Right lobe of liver (tissue), 4 donors: ENCODE measurements at regions not wholly inside any gene's neighbourhood (a gene's known extent, or its start where the extent isn't known, plus 50 kb on each side); places are given as distances from the start of the nearest gene placed in this dataset.

Experiments
- CTCF ChIP-seq, 4 donors: fragments of 200-600 bp in 3 of 4; fragments of 450-650 bp in 1 of 4; IDR thresholded peaks; one replicate each; pipeline versions ENCODE4 v1.5.1 to v1.8.0; 2016 to 2022; ENCODE audit warnings: antibody characterized with exemption in 4 of 4, mild to moderate bottlenecking in 2 of 4
- POLR2A ChIP-seq: fragments of 450-650 bp; IDR thresholded peaks from one replicate; pipeline ENCODE4 v1.6.1; 2017; ENCODE audit warnings: antibody characterized with exemption, mild to moderate bottlenecking
- donor health status: DM: no; HTN: no; CAD: no.
- donor health status: DM: no; HTN: no; CAD: no.
- donor health status: DM: no; HTN: yes; CAD: no.

GRCh38 chrX:116292183-116292582 is 121.6 kb downstream of the AGTR2 start:
- TF ChIP-seq CTCF (IDR thresholded peaks at IDR 0.05) (no peak), POLR2A (no peak)
